Frontal cortex (tissue), 4 donors: ENCODE measurements at regions not wholly inside any gene's neighbourhood (a gene's known extent, or its start where the extent isn't known, plus 50 kb on each side); places are given as distances from the start of the nearest gene placed in this dataset. TPM values are rescaled to one million over a fixed set of nuclear protein-coding genes. Genes with fewer than 3 reads are reported as not detected.
"Not testable (repeated sequence)": the region's sequence is repeated elsewhere in the genome, so short reads cannot be mapped to it uniquely, and the experiment has no call there.

ENCODE experiments used
- DNase-seq, 2 donors: peaks; one replicate each; pipeline ENCODE4 v3.0.0; 2012; ENCODE audit warnings: low spot score in 2 of 2
- FAIRE-seq: peaks from 2 replicates; lab custom pipeline; 2012; peaks lifted over from hg19 to GRCh38; lab: Jason Lieb, UNC
- small RNA-seq: library from RNA; depleted of rRNA; stranded (forward); fragments of <200 nt; gene quantifications from one replicate; pipeline ENCODE3, GENCODE V24; 2014
- donor health status: control.
- donor health status: control.
- donor health status: control.

DNA sequence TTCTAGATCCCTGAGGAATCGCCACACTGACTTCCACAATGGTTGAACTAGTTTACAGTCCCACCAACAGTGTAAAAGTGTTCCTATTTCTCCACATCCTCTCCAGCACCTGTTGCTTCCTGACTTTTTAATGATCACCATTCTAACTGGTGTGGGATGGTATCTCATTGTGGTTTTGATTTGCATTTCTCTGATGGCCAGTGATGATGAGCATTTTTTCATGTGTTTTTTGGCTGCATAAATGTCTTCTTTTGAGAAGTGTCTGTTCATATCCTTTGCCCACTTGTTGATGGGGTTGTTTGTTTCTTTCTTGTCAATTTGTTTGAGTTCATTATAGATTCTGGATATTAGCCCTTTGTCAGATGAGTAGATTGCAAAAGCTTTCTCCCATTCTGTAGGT is 216.6 kb downstream of the USP46 start:
- DNase-seq, FAIRE-seq: not testable (repeated sequence)

GRCh38 chr4:52472444-52472843 is 186.7 kb downstream of the USP46 start:
- FAIRE-seq, result no peak
- DNase-seq, result no peak

DNA sequence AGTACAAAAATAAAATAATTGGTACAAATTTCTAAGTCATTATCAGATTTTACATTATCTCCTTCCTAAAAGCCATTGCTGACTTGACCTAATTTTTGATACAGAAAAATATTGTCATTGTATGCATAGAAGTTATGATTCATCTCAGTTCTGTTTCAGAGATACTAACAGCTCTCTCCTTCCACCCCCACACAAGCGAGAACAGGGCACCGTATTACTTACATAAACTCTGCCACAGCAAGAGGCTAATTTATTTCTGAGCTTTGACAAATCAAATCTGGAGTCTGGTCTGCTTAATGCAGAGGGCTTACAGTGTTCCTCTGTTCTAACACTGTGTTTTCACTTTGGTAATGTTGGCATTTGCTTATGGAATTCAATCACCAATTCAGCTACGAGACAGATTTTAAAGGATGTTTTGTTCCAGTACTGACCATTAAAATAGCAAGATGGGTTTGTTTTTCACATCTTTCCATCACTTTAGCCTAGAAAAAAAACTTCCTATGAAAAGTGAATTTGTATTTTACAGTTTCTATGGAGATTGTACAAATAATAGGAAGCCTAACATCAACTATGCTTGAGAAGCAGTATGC is 181.8 kb downstream of the USP46 start:
- FAIRE-seq, result no peak
- DNase-seq, result no peak

GRCh38 chr4:52483186-52483890 is 175.8 kb downstream of the USP46 start:
- FAIRE-seq (no peak), DNase-seq (no peak)

GRCh38 chr4:52507774-52508173 is 151.3 kb downstream of the USP46 start:
- DNase-seq, result peak in 1 of 2 donors; percentile 6
- no peak for FAIRE-seq

GRCh38 chr4:52510939-52511565 is 148.0 kb downstream of the USP46 start:
- FAIRE-seq (no peak), DNase-seq (no peak)

- FAIRE-seq, result no peak
- DNase-seq, result no peak
Observed at GRCh38 chr4:52511825-52512224, 147.3 kb downstream of the USP46 start.

GRCh38 chr4:52512291-52512690 is 146.8 kb downstream of the USP46 start:
- FAIRE-seq, result no peak
- DNase-seq, result no peak

DNA sequence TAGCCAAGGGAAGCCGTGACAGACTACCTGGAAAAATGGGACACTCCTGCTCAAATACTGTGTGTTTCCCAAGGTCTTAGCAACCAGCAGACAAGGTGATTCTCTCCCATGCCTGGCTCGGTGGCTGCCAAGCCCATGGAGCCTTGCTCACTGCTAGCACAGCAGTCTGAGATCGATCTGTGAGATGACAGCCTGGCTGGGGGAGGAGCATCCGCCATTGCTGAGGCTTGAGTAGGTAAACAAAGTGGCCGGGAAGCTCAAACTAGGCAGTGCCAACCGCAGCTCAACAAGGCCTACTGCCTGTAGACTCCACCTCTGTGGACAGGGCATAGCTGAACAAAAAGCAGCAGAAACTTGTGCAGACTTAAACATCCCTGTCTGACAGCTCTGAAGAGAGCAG is 137.0 kb downstream of the USP46 start:
- DNase-seq, FAIRE-seq: not testable (repeated sequence)

DNA sequence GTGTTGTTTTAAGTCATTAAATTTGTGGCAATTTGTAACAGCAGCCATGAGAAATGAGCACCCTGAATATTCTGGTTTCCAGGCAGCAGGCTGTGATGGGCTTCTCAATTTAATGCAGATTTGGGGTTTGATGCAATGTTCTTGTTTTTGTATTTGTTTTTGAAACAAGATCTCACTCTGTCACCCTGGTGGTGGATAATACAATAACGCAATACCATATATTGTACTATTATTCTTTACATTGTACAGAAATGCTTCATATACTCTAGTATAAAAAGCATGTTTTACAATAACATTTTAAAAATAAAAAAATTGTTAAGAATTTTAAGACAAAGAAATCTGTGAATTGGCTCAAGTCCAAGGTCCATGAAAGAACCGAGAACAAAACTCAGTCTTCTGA is 129.1 kb downstream of the USP46 start:
- DNase-seq (no peak), FAIRE-seq (no peak)

GRCh38 chr4:52535793-52536192 is 123.3 kb downstream of the USP46 start:
- FAIRE-seq (no peak), DNase-seq (no peak)

Small RNAs in the stretch of these regions (small RNA-seq; reads per million reads assigned to genes)
- gene RNU6-1252P, result not detected
